Subcutaneous abdominal adipose tissue (tissue), 5 donors: ENCODE measurements at regions not wholly inside any gene's neighbourhood (a gene's known extent, or its start where the extent isn't known, plus 50 kb on each side); places are given as distances from the start of the nearest gene placed in this dataset.
"Not testable (repeated sequence)": the region's sequence is repeated elsewhere in the genome, so short reads cannot be mapped to it uniquely, and the experiment has no call there.

Experiments
- H3K27ac ChIP-seq: one replicate; pipeline ENCODE4 v1.7.0; 2013; ENCODE audit warnings: low read depth, mild to moderate bottlenecking, inconsistent platforms, low read length, moderate library complexity
- H3K27me3 ChIP-seq, 5 donors: one replicate each; pipeline ENCODE4 v1.7.0; 2013; ENCODE audit warnings: low read length in 5 of 5, inconsistent platforms in 1 of 5; ENCODE audit not compliant: control insufficient read depth in 5 of 5, insufficient read depth in 4 of 5
- H3K36me3 ChIP-seq, 5 donors: one replicate each; pipeline ENCODE4 v1.7.0; 2013; ENCODE audit warnings: low read length in 5 of 5; ENCODE audit not compliant: control insufficient read depth in 5 of 5, insufficient read depth in 5 of 5
- H3K4me1 ChIP-seq, 5 donors: one replicate each; pipeline ENCODE4 v1.7.0; 2013; ENCODE audit warnings: low read length in 5 of 5, mild to moderate bottlenecking in 3 of 5, moderate library complexity in 1 of 5; ENCODE audit not compliant: control insufficient read depth in 5 of 5, insufficient read depth in 5 of 5
- H3K4me3 ChIP-seq, 5 donors: one replicate each; pipeline ENCODE4 v1.7.0; 2013; ENCODE audit warnings: low read length in 5 of 5, low read depth in 1 of 5
- H3K9ac ChIP-seq, 5 donors: one replicate each; pipeline ENCODE4 v1.7.0; 2013; ENCODE audit warnings: low read length in 5 of 5, mild to moderate bottlenecking in 4 of 5, moderate library complexity in 3 of 5
- H3K9me3 ChIP-seq, 5 donors: one replicate each; pipeline ENCODE4 v1.7.0; 2013; ENCODE audit warnings: low read length in 5 of 5; ENCODE audit not compliant: control insufficient read depth in 5 of 5
- donor health status: healthy.
- donor health status: healthy.
- donor health status: healthy.
- donor health status: healthy.
- donor health status: healthy.

- Histone ChIP-seq H3K36me3 (no peaks in the 10 kb centered on the region), H3K9me3 (peaks cover 0 to 3% (median 0%) of the 10 kb centered on the region in 5 donors), H3K4me3 (no peak overlapping the region), H3K27me3 (no peaks in the 10 kb centered on the region), H3K27ac (no peak overlapping the region), H3K4me1 (no peaks in the 10 kb centered on the region), H3K9ac (no peak overlapping the region)
Observed at GRCh38 chr17:70420861-70421445, 251.6 kb downstream of the KCNJ2 start.

GRCh38 chr17:70422862-70423261, 253.5 kb downstream of the KCNJ2 start:
- H3K36me3 ChIP-seq = no peaks in the 10 kb centered on the region
- H3K9ac ChIP-seq = no peak overlapping the region
- H3K27me3 ChIP-seq = no peaks in the 10 kb centered on the region
- H3K4me3 ChIP-seq = no peak overlapping the region
- no peak overlapping the region for H3K27ac ChIP-seq
- H3K9me3 ChIP-seq = peaks cover 0 to 3% (median 0%) of the 10 kb centered on the region in 5 donors
- no peaks in the 10 kb centered on the region for H3K4me1 ChIP-seq

DNA sequence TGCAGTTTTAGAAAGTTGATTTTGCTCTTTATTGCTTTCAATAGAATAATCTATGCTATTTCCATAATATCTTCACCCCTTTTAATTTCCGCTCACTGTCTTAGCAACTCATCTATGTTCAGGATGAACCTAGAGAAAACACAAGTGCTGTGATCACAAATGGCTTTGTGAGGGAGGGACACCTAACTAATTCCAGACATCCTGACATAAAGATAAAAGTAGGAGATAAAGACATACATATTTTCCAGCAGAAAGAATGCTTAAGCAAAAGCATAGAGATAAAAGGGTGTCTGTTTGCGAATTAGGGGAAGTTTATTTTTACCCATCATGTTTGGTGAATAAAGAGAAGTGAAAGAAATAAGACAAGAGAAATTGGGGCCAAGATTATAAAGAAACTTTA, 254.2 kb downstream of the KCNJ2 start:
- Histone ChIP-seq H3K9ac (no peak overlapping the region), H3K27me3 (no peaks in the 10 kb centered on the region), H3K27ac (no peak overlapping the region), H3K36me3 (no peaks in the 10 kb centered on the region), H3K9me3 (peaks cover 0 to 3% (median 0%) of the 10 kb centered on the region in 5 donors), H3K4me3 (no peak overlapping the region), H3K4me1 (no peaks in the 10 kb centered on the region)

GRCh38 chr17:70426752-70427151, 257.4 kb downstream of the KCNJ2 start:
- H3K36me3 ChIP-seq = no peaks in the 10 kb centered on the region
- H3K4me3 ChIP-seq = no peak overlapping the region
- no peaks in the 10 kb centered on the region for H3K9me3 ChIP-seq
- H3K9ac ChIP-seq = no peak overlapping the region
- H3K4me1 ChIP-seq = no peaks in the 10 kb centered on the region
- H3K27ac ChIP-seq = no peak overlapping the region
- no peaks in the 10 kb centered on the region for H3K27me3 ChIP-seq

DNA sequence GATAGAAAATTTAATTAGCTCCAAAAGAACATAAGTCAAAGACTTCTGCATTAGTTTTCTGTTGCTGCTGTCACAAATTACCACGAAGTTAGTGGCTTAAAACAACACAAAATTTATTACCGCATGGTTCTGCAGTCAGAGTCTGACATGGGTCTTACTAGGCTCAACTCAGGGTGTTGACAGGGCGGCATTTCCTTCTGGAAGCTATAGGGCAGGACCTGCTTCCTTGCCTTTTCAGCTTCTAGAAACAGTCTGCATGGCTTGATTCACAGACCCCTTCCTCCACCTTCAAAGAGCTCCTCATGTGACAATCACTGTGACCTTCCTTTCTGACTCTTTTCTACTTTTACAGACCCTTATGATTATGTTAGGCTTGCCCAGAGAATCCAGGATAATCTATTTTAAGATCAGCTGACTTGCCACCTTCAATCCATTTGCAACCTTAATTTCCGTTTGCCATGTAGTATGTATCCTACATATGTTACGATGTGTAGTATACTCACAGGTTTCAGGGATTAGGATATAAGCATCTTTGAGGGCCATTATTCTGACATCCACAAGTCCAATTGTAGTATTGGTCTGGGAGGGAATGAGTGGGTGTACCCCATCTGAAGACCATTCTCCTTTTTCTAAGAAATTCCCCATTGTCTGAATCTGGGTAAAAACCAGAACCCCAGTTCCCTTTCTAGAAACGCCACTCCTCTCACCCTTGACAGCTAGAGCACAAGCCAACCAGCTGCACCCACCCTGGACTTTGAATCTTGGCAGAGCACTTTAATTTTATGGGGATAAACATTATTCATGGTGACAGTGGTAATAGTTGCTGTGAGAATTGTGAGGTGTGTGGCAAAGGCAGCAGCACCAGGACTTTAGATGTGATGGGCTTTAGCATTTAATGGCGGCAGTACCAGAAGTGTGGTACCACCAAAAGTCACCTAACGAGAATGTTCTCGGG, 265.5 kb downstream of the KCNJ2 start:
- Histone ChIP-seq H3K9me3 (no peaks in the 10 kb centered on the region), H3K36me3 (no peaks in the 10 kb centered on the region), H3K27me3 (peaks cover 0 to 2% (median 0%) of the 10 kb centered on the region in 5 donors), H3K4me3 (no peak overlapping the region), H3K9ac (no peak overlapping the region), H3K27ac (no peak overlapping the region), H3K4me1 (no peaks in the 10 kb centered on the region)

DNA sequence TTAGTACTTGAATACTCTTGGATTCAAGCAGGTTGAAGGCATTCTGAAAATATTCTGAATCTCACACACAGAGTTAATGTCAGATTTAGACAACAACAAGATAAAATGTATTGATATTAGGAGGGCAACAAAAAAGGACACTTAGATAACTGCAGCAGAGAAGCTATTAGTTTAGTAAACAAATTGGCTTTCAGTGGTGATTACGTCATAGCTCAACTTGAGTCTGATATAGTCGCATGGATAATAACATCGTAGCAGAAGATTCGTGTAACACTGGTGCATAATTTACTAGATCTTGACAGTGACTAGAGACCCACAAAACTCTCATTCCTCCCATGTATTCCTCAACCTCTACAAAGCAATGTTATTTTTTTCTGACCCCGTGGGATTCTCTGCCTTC, 268.3 kb downstream of the KCNJ2 start:
- H3K27ac ChIP-seq = no peak overlapping the region
- H3K27me3 ChIP-seq = peaks cover 0 to 2% (median 0%) of the 10 kb centered on the region in 5 donors
- H3K9me3 ChIP-seq = no peaks in the 10 kb centered on the region
- H3K9ac ChIP-seq = no peak overlapping the region
- no peaks in the 10 kb centered on the region for H3K4me1 ChIP-seq
- no peak overlapping the region for H3K4me3 ChIP-seq
- no peaks in the 10 kb centered on the region for H3K36me3 ChIP-seq

- no peaks in the 10 kb centered on the region for H3K4me1 ChIP-seq
- H3K36me3 ChIP-seq = no peaks in the 10 kb centered on the region
- H3K27me3 ChIP-seq = no peaks in the 10 kb centered on the region
- no peak overlapping the region for H3K27ac ChIP-seq
- H3K9me3 ChIP-seq = peaks cover 0 to 8% (median 4%) of the 10 kb centered on the region in 5 donors
- H3K4me3 ChIP-seq = no peak overlapping the region
- no peak overlapping the region for H3K9ac ChIP-seq
Observed at GRCh38 chr17:70446446-70446845, 277.1 kb downstream of the KCNJ2 start.

- Histone ChIP-seq H3K27ac (no peak overlapping the region), H3K4me1 (no peaks in the 10 kb centered on the region), H3K4me3 (no peak overlapping the region)
Observed at GRCh38 chr17:70447588-70447987, 278.3 kb downstream of the KCNJ2 start.

DNA sequence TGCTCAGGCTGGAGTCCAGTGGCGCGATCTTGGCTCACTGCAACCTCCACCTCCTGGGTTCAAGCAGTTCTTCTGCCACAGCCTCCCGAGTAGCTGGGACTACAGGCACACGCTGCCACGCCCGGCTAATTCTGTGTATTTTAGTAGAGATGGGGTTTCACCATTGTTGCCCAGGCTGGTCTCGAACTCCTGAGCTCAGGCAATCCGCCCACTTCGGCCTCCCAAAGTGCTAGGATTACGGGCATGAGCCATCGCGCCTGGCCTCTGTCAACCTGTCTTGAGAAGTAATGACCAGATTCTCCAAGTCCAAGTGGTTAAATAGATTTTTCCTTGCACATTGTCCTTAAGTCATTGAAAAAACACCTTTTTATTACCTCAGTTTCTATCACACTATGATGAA, 283.7 kb downstream of the KCNJ2 start:
- H3K9me3 ChIP-seq = not testable (repeated sequence)

More at GRCh38 chr17:70447588-70447987, 278.3 kb downstream of the KCNJ2 start:
- Histone ChIP-seq H3K9ac (no peak overlapping the region), H3K27me3 (no peaks in the 10 kb centered on the region), H3K36me3 (no peaks in the 10 kb centered on the region), H3K9me3 (peaks cover 0 to 8% (median 4%) of the 10 kb centered on the region in 5 donors)

GRCh38 chr17:70454377-70454776, 285.0 kb downstream of the KCNJ2 start:
- Histone ChIP-seq H3K9me3 (no peaks in the 10 kb centered on the region), H3K4me3 (no peak overlapping the region), H3K27me3 (no peaks in the 10 kb centered on the region), H3K36me3 (no peaks in the 10 kb centered on the region), H3K9ac (no peak overlapping the region), H3K27ac (no peak overlapping the region), H3K4me1 (no peaks in the 10 kb centered on the region)

More for the DNA sequence above, 283.7 kb downstream of the KCNJ2 start:
- H3K4me1 ChIP-seq, H3K27ac ChIP-seq, H3K9ac ChIP-seq, H3K27me3 ChIP-seq, H3K4me3 ChIP-seq, H3K36me3 ChIP-seq: not testable (repeated sequence)
